Neural progenitor cell (in vitro differentiated cells): ENCODE measurements at regions not wholly inside any gene's neighbourhood (a gene's known extent, or its start where the extent isn't known, plus 50 kb on each side); places are given as distances from the start of the nearest gene placed in this dataset.

Source experiments
- DNase-seq: peaks from one replicate; pipeline ENCODE4 v3.0.0-alpha.2; 2016; ENCODE audit warnings: low spot score
- H2AFZ ChIP-seq: fragments of 200-600 bp; sonication (generic); replicated peaks from 2 replicates; pipeline ENCODE4 v1.6.1; 2016; ENCODE audit warnings: antibody characterized with exemption
- H3F3A ChIP-seq: fragments of 200-600 bp; sonication (generic); 2 replicates; pipeline ENCODE4 v1.6.1; 2016; ENCODE audit warnings: antibody characterized with exemption, low read depth
- H3K27ac ChIP-seq: fragments of 200-600 bp; sonication (generic); 2 replicates; pipeline ENCODE4 v1.5.1; 2016; ENCODE audit warnings: mild to moderate bottlenecking
- H3K27me3 ChIP-seq: fragments of 200-600 bp; sonication (generic); 2 replicates; pipeline ENCODE4 v1.6.1; 2016; ENCODE audit warnings: mild to moderate bottlenecking, moderate library complexity
- H3K36me3 ChIP-seq: fragments of 200-600 bp; sonication (generic); 2 replicates; pipeline ENCODE4 v1.5.1; 2016
- H3K4me1 ChIP-seq: fragments of 200-600 bp; sonication (generic); 2 replicates; pipeline ENCODE4 v1.6.1; 2016; ENCODE audit warnings: mixed run types
- H3K4me2 ChIP-seq: fragments of 200-600 bp; sonication (generic); 2 replicates; pipeline ENCODE4 v1.6.1; 2016
- H3K4me3 ChIP-seq: fragments of 200-600 bp; sonication (generic); 2 replicates; pipeline ENCODE4 v1.5.1; 2016
- H3K79me2 ChIP-seq: fragments of 200-600 bp; sonication (generic); 2 replicates; pipeline ENCODE4 v1.6.1; 2016; ENCODE audit warnings: low read depth
- H3K9ac ChIP-seq: fragments of 200-600 bp; sonication (generic); 2 replicates; pipeline ENCODE4 v1.6.1; 2016
- H3K9me3 ChIP-seq: fragments of 200-600 bp; sonication (generic); 2 replicates; pipeline ENCODE4 v1.5.1; 2016; ENCODE audit warnings: low read depth
- H4K20me1 ChIP-seq: fragments of 200-600 bp; sonication (generic); 2 replicates; pipeline ENCODE4 v1.6.1; 2016; ENCODE audit warnings: low read depth
- H3K27ac Mint-ChIP-seq: 3 replicates; pipeline ENCODE4 v1.8.0; 2021; ENCODE audit warnings: mixed read lengths
- H3K27me3 Mint-ChIP-seq: 2 replicates; pipeline ENCODE4 v1.8.0; 2022; ENCODE audit warnings: low read depth, mild to moderate bottlenecking, inconsistent platforms, moderate library complexity, mixed read lengths; ENCODE audit not compliant: insufficient read depth
- H3K36me3 Mint-ChIP-seq: 3 replicates; pipeline ENCODE4 v1.8.0; 2021; ENCODE audit warnings: mixed read lengths
- H3K4me1 Mint-ChIP-seq: 3 replicates; pipeline ENCODE4 v1.8.0; 2021; ENCODE audit warnings: mixed read lengths
- H3K4me3 Mint-ChIP-seq: 3 replicates; pipeline ENCODE4 v1.8.0; 2021; ENCODE audit warnings: mild to moderate bottlenecking, moderate library complexity, mixed read lengths
- H3K9me3 Mint-ChIP-seq: 3 replicates; pipeline ENCODE4 v1.8.0; 2020; ENCODE audit warnings: mixed read lengths
- CTCF ChIP-seq: fragments of 200-600 bp; sonication (generic); IDR thresholded peaks from 2 replicates; pipeline ENCODE4 v1.5.1; 2017; ENCODE audit warnings: antibody characterized with exemption, mild to moderate bottlenecking
- EZH2 ChIP-seq: fragments of 200-600 bp; sonication (generic); IDR thresholded peaks from 2 replicates; pipeline ENCODE4 v1.6.1; 2017; ENCODE audit warnings: antibody characterized with exemption, mild to moderate bottlenecking, moderate library complexity
- EZH2phosphoT487 ChIP-seq: fragments of 200-600 bp; sonication (generic); IDR thresholded peaks from 2 replicates; pipeline ENCODE4 v1.6.1; 2017; ENCODE audit warnings: antibody characterized with exemption

DNA sequence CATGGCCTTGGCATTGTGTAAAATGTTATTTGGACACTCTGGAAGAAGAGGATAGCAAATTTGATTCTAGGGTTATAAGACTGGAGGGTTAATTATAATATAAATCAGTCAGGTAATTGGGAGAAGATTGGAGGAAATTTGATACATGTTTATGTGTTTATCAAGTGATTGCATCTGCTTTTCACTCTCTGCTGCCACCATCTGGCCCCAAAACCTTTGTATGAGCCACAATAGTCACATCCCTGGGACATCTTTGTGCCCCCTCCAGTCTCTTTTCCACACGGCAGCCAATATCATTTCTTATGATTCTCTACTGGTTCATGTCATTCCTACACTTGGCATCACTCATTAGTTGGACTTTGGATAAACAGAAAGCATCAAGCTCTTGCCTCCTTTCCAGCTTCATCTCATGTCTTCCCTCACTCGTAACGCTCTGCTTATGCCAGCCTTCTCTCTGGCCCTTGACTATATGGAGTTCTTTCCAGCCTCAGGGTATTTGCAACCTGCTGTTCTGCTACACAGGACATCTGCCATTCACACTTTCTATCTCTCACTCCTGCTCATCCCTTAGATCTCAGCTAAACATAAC is 602.3 kb upstream of the SUCLG2 start:
- H3K79me2 ChIP-seq = no peaks in the 10 kb centered on the region
- peak; percentile 48 for DNase-seq
- no peak overlapping the region for H2AFZ ChIP-seq
- H3K36me3 Mint-ChIP-seq = no peaks in the 10 kb centered on the region
- no peaks in the 10 kb centered on the region for H3F3A ChIP-seq
- H3K27me3 Mint-ChIP-seq = no peaks in the 10 kb centered on the region
- no peaks in the 10 kb centered on the region for H3K36me3 ChIP-seq
- H3K27ac ChIP-seq = no peak overlapping the region
- H3K9me3 ChIP-seq = no peaks in the 10 kb centered on the region
- no peak overlapping the region for H3K9ac ChIP-seq
- H3K9me3 Mint-ChIP-seq = no peaks in the 10 kb centered on the region
- H3K4me3 ChIP-seq = no peak overlapping the region
- H3K27me3 ChIP-seq = no peaks in the 10 kb centered on the region
- H3K4me3 Mint-ChIP-seq = no peak overlapping the region
- no peak for TF ChIP-seq EZH2phosphoT487
- peak; percentile 59 for TF ChIP-seq CTCF
- no peak overlapping the region for H3K27ac Mint-ChIP-seq
- no peaks in the 10 kb centered on the region for H4K20me1 ChIP-seq
- H3K4me2 ChIP-seq = no peak overlapping the region
- H3K4me1 ChIP-seq = no peaks in the 10 kb centered on the region
- peaks cover 3% of the 10 kb centered on the region for H3K4me1 Mint-ChIP-seq

- Histone ChIP-seq H3K4me2 (no peak overlapping the region), H3K4me1 (no peaks in the 10 kb centered on the region), H4K20me1 (no peaks in the 10 kb centered on the region), H3K9ac (no peak overlapping the region), H3K36me3 (no peaks in the 10 kb centered on the region), H3K27ac (no peak overlapping the region), H3K9me3 (no peaks in the 10 kb centered on the region), H3K4me3 (no peak overlapping the region), H3K27me3 (no peaks in the 10 kb centered on the region), H2AFZ (no peak overlapping the region), H3F3A (no peaks in the 10 kb centered on the region), H3K79me2 (no peaks in the 10 kb centered on the region)
- no peak for DNase-seq
- no peak overlapping the region for H3K4me3 Mint-ChIP-seq
- no peaks in the 10 kb centered on the region for H3K4me1 Mint-ChIP-seq
- no peak overlapping the region for H3K27ac Mint-ChIP-seq
- H3K36me3 Mint-ChIP-seq = no peaks in the 10 kb centered on the region
- peaks cover 2% of the 10 kb centered on the region for H3K27me3 Mint-ChIP-seq
- no peak for TF ChIP-seq EZH2phosphoT487
- no peak for TF ChIP-seq EZH2
- TF ChIP-seq CTCF = no peak
- no peaks in the 10 kb centered on the region for H3K9me3 Mint-ChIP-seq
Measured at GRCh38 chr3:68249265-68249664, 594.9 kb upstream of the SUCLG2 start.

DNA sequence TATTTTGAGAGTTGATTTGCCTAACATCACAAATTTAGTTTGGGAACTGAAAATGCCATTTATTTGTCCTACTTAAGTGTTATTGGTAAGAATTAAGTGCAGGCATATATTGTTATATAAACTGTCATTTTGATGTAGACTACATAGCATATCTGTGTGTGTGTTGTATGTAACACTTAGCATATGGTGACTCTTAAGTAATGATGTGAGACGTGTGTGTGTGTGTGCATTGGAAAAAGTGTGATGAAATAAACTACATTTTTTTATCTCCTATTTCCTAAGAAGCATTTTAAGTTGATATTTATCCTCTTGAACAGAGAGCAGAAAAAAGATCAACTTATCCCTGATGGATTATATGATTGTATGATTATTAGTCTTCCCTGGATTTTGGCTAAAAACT is 588.2 kb upstream of the SUCLG2 start:
- no peaks in the 10 kb centered on the region for H3K36me3 Mint-ChIP-seq
- Histone ChIP-seq H3K9ac (no peak overlapping the region), H2AFZ (no peak overlapping the region), H3K9me3 (no peaks in the 10 kb centered on the region), H3K27me3 (no peaks in the 10 kb centered on the region), H3K4me1 (peaks cover 24% of the 10 kb centered on the region), H4K20me1 (no peaks in the 10 kb centered on the region), H3F3A (no peaks in the 10 kb centered on the region), H3K79me2 (no peaks in the 10 kb centered on the region), H3K4me2 (no peak overlapping the region), H3K27ac (no peak overlapping the region), H3K4me3 (no peak overlapping the region), H3K36me3 (no peaks in the 10 kb centered on the region)
- H3K27me3 Mint-ChIP-seq = peaks cover 2% of the 10 kb centered on the region
- DNase-seq = no peak
- H3K9me3 Mint-ChIP-seq = no peaks in the 10 kb centered on the region
- no peaks in the 10 kb centered on the region for H3K4me1 Mint-ChIP-seq
- no peak overlapping the region for H3K27ac Mint-ChIP-seq
- no peak overlapping the region for H3K4me3 Mint-ChIP-seq
- TF ChIP-seq EZH2 (no peak), CTCF (no peak), EZH2phosphoT487 (no peak)
